ENCODE measurements at regions not wholly inside any gene's neighbourhood (a gene's known extent, or its start where the extent isn't known, plus 50 kb on each side); places are given as distances from the start of the nearest gene placed in this dataset.

GRCh38 chr2:156001851-156002250 is 330.7 kb downstream of the NR4A2 start:
- Histone ChIP-seq H3K4me1 (ENCODE audit: insufficient read depth, low read length, poor library complexity, severe bottlenecking) (no peaks in the 10 kb centered on the region), H2AFZ (ENCODE audit: low read length) (no peak overlapping the region), H3K27me3 (ENCODE audit: insufficient read depth, low read length, poor library complexity, severe bottlenecking) (no peaks in the 10 kb centered on the region), H3K9ac (ENCODE audit: low read depth, low read length, poor library complexity, severe bottlenecking) (no peak overlapping the region), H4K20me1 (ENCODE audit: insufficient read depth, low read length, poor library complexity, severe bottlenecking) (no peaks in the 10 kb centered on the region), H3K9me2 (replicated peaks; ENCODE audit: low read depth, low read length) (no peaks in the 10 kb centered on the region; the same call in 1 of the 2 replicates), H3K36me3 (ENCODE audit: insufficient read depth, low read length) (no peaks in the 10 kb centered on the region), H3K79me2 (ENCODE audit: insufficient read depth, low read length) (no peaks in the 10 kb centered on the region), H3K4me3 (ENCODE audit: low read length, poor library complexity, severe bottlenecking) (no peak overlapping the region), H3K9me3 (ENCODE audit: insufficient read depth, low read depth, low read length) (no peaks in the 10 kb centered on the region), H3F3A (ENCODE audit: low read depth) (no peaks in the 10 kb centered on the region), H3K4me2 (ENCODE audit: low read depth, low read length, poor library complexity, severe bottlenecking) (no peak overlapping the region)
- TF ChIP-seq EZH2phosphoT487 (IDR thresholded peaks at IDR 0.05; ENCODE audit: borderline replicate concordance) (no peak), CTCF (conservative IDR thresholded peaks at IDR 0.05; ENCODE audit: low read length) (no peak)

GRCh38 chr2:155997538-155997937 is 335.0 kb downstream of the NR4A2 start:
- Histone ChIP-seq H3F3A (ENCODE audit: low read depth) (no peaks in the 10 kb centered on the region), H3K36me3 (ENCODE audit: insufficient read depth, low read length) (no peaks in the 10 kb centered on the region), H3K9me2 (replicated peaks; ENCODE audit: low read depth, low read length) (no peaks in the 10 kb centered on the region; the same call in 1 of the 2 replicates), H3K9me3 (ENCODE audit: insufficient read depth, low read depth, low read length) (no peaks in the 10 kb centered on the region), H2AFZ (ENCODE audit: low read length) (no peak overlapping the region), H3K4me1 (ENCODE audit: insufficient read depth, low read length, poor library complexity, severe bottlenecking) (no peaks in the 10 kb centered on the region), H3K4me3 (ENCODE audit: low read length, poor library complexity, severe bottlenecking) (no peak overlapping the region), H3K4me2 (ENCODE audit: low read depth, low read length, poor library complexity, severe bottlenecking) (no peak overlapping the region), H3K27me3 (ENCODE audit: insufficient read depth, low read length, poor library complexity, severe bottlenecking) (no peaks in the 10 kb centered on the region), H3K9ac (ENCODE audit: low read depth, low read length, poor library complexity, severe bottlenecking) (no peak overlapping the region), H3K79me2 (ENCODE audit: insufficient read depth, low read length) (no peaks in the 10 kb centered on the region), H4K20me1 (ENCODE audit: insufficient read depth, low read length, poor library complexity, severe bottlenecking) (no peaks in the 10 kb centered on the region)
- TF ChIP-seq EZH2phosphoT487 (IDR thresholded peaks at IDR 0.05; ENCODE audit: borderline replicate concordance): no peak
- TF ChIP-seq CTCF (conservative IDR thresholded peaks at IDR 0.05; ENCODE audit: low read length): no peak

- no peaks in the 10 kb centered on the region for H3F3A ChIP-seq (ENCODE audit: low read depth)
- H3K4me1 ChIP-seq (ENCODE audit: insufficient read depth, low read length, poor library complexity, severe bottlenecking): no peaks in the 10 kb centered on the region
- no peaks in the 10 kb centered on the region for H3K36me3 ChIP-seq (ENCODE audit: insufficient read depth, low read length)
- H3K27me3 ChIP-seq (ENCODE audit: insufficient read depth, low read length, poor library complexity, severe bottlenecking): no peaks in the 10 kb centered on the region
- H4K20me1 ChIP-seq (ENCODE audit: insufficient read depth, low read length, poor library complexity, severe bottlenecking): no peaks in the 10 kb centered on the region
- H3K79me2 ChIP-seq (ENCODE audit: insufficient read depth, low read length): no peaks in the 10 kb centered on the region
- TF ChIP-seq CTCF (conservative IDR thresholded peaks at IDR 0.05; ENCODE audit: low read length) (no peak), EZH2phosphoT487 (IDR thresholded peaks at IDR 0.05; ENCODE audit: borderline replicate concordance) (no peak)
- no peak overlapping the region for H3K9ac ChIP-seq (ENCODE audit: low read depth, low read length, poor library complexity, severe bottlenecking)
- no peak overlapping the region for H2AFZ ChIP-seq (ENCODE audit: low read length)
- no peaks in the 10 kb centered on the region for H3K9me3 ChIP-seq (ENCODE audit: insufficient read depth, low read depth, low read length)
- H3K9me2 ChIP-seq (replicated peaks; ENCODE audit: low read depth, low read length): no peaks in the 10 kb centered on the region; the same call in 1 of the 2 replicates
- H3K4me3 ChIP-seq (ENCODE audit: low read length, poor library complexity, severe bottlenecking): no peak overlapping the region
- no peak overlapping the region for H3K4me2 ChIP-seq (ENCODE audit: low read depth, low read length, poor library complexity, severe bottlenecking)
Measured at GRCh38 chr2:155994315-155994714, 338.2 kb downstream of the NR4A2 start.
